Astrocyte of the hippocampus (primary cell): ENCODE measurements at regions not wholly inside any gene's neighbourhood (a gene's known extent, or its start where the extent isn't known, plus 50 kb on each side); places are given as distances from the start of the nearest gene placed in this dataset.
A peak's percentile ranks its signal among the peaks of the same experiment; 100 is the strongest.
"Not testable (repeated sequence)": the region's sequence is repeated elsewhere in the genome, so short reads cannot be mapped to it uniquely, and the experiment has no call there.

Source experiments
- DNase-seq: peaks from one replicate; pipeline ENCODE4 v3.0.0; 2011; ENCODE audit warnings: low read depth, low spot score

DNA sequence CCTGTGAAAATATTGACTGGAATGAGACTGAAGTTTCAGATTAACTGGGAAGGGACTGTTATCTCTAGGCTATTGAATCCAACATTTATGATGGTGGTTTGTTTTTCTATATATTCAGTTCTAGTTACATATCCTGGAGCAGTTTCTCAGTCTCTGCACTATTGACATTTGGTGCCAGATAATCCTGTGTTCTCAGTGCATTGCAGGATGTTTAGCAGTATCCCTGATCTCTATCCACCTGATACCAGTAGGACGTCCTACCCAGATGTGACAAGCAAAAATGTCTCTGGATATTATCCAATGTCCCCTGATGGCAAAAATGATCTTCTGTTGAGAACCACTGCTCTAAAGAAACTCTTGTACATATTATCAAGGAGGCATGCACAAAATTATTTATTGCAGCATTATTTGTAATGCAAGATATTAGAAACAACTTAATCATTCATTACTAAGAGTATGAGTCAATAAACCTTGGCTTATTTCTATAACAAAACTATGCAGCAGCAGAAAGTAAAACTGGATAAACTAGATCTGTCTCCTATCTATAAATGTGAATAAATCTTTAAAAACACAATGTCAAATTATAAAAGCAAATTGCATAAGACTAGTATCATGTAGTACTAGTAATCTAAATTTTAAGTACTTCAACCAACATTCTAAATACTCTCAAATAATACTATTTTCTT lies 369.3 kb upstream of the RND3 start:
- no peak for DNase-seq

DNA sequence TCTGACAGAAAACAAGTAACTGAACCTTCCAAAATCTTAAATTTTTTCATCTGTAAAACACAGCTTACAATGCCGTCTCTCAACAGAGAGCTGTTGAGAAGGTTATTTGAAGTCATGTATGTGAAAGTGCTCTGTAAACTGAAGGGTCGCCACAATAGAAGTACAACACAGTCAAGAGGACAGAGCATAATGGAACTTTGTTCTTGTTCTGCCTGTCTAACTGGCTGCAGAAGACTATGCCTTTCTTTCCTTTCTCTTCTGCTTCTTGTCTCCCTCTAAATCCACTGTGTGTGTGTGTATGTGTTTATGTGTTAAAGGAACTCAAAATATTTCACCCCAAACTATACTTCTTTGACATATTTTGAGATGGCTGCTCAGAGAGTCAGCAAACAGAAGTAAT lies 365.8 kb upstream of the RND3 start:
- no peak for DNase-seq

DNA sequence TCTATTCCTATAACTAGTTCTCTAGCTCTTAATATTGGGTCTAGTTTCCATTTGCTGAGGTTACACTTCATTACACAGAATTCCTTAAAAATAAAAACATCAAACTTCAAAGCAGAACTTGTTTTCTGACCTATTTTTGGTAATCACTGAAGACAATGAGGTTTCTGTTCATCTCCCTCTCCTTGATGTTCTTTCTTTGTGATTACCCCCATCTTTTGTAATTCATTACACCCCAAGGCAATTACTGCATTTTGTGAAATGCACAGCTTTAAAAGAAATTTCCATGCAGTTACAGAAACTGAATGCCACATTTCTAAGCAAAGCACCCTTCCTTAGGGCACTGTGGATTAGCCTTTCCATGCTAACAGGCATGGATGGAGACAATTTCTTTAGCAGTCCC lies 363.2 kb upstream of the RND3 start:
- no peak for DNase-seq

DNA sequence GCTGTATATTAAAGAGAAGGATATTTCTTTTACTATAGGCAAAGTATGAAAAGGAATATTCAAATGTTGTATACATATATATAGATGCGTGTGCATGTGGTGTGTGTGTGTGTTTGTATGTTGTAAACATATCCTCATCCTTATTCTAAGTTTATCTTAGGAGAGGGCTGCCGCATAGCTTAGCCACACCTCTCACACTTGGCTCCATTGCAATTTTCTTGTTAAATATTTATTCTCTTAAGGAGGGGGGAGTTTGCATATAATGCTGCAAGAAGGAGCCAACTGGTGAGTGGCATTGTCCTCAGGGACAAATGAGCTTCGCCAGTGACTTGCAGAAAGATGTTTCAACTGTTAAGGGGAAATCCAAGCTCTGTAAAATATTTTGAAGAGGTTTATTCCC lies 360.1 kb upstream of the RND3 start:
- DNase-seq = no peak

DNA sequence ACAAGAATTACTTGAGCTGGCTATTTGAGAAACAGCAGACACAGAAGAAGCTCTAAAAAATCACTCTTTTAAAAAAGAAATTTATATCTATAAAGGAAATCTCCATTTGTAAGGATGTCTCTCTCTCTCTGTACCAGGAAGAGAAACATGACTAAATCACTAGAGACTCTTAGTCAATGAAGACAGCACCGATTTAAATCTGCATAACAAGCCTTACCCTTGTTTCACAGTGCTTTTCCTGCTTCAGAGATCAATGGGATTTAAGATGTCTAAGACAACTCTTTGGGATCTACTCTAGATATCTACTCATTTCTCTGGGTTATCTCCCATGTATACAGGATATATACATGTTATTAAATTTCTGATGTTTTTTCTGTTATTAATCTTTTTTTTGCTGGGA lies 359.2 kb upstream of the RND3 start:
- DNase-seq = no peak

DNA sequence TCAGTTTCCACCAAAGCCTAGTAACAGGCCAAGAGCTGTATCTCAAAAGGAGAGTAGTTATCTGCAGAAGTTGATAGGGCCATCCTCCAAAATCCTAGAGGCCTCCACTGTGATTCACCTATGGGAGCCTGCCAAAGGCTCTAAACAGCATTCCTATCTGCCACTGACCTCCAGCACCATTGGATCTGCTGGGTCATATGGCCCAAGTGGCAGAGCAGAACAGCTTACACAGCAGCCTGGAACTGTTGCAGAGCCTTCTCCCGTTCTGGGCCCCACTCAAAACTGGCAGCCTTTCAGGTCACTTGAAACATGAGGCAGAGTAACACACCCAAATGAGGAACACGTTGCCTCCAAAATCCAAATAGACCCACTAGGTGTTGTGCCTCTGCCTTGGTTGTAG lies 345.2 kb upstream of the RND3 start:
- DNase-seq = no peak

DNA sequence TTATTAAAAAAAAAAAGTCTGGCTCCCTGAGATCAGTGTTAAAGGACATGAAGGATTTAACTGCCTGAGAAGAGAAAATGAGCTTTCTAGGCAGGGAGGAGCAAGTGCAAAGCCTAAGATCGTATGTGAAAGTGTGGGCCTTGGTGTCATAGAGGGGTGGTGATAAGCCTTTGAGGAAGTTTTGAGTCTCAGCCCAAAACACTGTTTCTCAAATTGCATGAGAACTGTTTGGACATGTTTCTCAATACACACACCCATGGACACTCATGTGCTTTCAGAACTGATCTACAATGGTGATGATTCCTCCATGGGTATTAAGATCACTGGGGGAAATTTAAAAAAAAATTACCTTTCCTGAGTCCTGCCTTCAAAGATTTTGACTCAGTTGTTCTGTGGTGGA lies 336.7 kb upstream of the RND3 start:
- no peak for DNase-seq

DNA sequence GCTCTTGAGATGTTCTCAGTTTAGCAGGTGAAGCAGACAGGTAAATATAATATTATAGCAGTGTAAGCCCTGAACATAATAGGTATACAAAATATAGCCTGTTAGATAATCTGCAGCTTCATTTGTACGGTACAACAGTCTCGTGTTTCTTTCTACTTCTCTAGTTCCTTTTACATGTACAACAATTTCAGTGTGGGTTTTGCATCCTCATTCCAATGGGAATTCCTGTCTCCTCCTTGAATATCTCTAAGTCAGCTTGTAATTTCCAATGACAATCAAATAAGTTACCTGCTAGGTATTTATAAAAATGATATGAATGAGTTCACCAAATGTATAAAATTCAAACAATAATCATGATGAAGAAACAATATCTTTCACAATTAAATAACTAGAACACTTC lies 330.0 kb upstream of the RND3 start:
- DNase-seq = no peak

DNA sequence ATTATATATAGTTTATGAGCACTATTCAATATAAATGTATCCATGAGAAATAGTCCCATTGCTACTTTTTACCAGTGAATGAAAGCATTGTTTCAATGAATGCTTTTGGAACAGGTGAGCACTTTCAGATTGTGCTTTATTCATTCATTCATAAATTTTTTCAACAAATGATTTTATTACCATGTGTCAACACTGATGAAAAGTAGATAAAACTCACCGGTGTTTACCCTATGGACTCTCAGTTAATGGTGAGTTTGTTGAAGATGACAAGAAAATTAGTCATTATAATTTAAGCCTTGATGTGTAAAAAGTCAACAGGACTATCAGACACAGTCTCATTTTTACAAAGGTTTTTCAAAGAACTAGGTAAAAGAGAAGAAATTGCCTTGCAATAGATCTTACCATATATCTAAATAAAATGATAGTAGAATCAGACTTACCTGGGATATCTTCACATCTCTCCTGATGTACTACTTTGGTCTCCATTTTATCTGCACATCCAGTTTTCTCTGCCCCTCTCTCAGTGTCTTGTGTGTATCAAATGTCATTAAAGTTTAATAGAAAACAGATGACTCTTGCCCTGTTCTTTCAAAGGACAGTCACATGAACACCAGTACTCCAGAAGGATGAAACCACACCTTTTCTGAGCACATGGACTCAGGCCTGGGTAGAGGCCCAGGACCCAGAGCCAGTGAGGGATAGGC lies 325.3 kb upstream of the RND3 start:
- DNase-seq = no peak

DNA sequence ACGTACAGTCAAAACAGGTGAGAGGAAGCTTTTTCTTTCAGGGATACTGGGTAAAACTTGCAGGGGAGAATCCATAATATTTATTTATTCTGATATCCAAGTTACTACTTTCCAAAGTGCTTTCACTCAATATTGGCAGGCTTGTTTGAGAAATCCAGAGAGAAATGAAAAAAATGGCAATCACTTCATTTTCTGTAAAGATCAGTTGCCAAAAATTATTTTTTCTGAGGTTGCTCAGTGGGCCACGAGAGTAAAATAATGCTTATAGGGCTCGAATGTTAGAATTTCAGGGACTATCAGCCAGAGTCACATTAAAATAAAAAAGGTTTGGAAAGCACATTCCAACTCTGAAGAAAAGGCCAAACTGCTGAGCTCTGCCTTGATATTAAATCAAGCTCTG lies 324.6 kb upstream of the RND3 start:
- DNase-seq = no peak

DNA sequence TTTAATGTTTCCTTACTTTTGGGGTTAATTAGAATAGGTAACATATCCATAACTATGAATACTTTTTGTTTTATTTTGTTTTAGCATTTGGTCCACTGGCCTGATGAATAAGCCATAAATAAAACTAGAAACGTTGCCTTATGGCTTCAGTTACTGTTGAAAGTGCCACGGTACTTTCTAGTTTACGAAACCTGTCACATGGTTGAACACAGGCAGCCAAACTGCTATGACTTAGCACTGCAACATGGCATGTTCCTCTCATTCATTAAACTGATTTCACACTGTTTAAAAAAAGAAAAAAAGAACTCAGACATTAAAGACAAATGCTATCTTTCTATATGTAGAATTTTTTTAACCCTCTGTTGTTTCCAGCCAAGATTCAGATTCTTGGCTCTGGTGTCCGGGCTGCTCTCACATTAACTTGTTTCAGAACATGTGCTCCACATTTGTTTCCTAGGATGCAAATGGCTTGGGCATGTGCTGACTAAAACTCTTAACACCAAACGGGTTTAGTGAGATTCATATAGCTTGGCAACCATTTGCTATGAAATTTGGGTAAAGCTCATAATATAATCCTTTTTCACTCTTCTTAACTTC lies 323.9 kb upstream of the RND3 start:
- DNase-seq = no peak

DNA sequence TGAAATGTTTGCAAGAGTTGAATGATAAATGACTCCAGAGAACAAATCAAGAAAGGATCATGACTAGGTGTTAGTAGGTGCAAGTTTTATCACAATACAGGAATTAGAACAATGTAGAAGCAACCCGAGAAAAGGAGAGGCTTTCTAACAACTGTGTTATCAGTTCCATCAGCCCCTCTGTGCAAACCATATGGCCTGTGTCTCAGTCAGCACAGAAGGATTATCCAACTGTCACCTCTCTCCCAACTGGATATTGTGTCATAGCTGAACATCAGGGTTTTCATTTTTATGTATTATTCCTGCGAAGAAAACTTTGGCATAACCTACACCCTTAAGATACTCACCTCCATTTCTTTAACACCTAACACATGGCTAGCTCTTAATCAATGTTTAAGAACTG lies 321.6 kb upstream of the RND3 start:
- DNase-seq = no peak

DNA sequence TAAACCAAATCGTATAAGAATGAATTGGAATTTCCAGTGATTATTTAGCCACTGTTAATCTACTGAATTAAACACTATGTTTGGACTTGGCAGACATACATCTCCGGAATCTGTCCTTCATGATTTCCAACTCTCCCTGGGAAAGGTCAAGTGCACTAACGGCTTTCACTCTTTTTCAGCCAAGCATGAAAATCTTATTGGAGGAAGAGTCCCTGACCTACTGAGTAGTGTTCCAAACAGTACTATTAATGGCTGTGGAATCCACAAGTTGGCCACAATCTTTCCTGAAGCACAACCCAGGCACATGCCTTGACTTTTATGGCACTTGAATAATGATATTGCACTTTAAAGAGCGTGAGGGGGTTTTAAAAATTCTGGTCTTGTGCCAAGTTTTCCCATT lies 318.9 kb upstream of the RND3 start:
- DNase-seq = peak; percentile 37

DNA sequence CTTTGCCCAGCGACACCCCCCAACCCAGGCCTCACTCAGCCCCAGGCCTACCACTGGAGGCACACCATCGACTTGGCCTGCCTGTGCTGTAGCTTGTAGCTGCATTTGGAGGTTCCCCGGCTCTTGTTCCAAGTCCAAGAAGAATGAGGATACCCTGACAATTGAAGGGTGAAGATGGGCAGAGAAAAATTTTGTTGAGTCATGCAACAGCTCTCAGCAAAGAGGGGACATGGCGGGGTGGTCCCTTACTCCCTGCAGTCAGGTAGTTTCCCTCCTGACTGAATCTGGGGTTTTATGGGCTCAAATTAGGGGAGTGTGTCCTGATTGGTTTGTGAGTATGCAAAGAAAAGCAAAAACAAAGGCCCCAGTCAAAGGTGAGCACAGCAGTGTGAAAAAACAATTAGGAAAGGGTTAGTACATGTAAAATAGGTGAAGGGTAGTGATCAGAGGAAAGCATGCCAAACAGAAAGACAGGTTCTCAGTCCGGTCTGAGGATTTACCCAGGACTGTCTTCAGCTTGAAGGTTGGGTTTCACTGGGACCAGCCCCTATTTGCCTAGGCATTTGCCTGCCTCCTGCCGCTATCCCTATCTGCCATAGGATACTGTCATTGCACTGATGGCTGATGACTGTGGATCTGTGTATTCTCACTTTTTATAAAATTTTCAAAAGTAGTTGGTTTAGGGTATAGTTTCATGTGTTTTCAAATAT lies 316.4 kb upstream of the RND3 start:
- DNase-seq = no peak

DNA sequence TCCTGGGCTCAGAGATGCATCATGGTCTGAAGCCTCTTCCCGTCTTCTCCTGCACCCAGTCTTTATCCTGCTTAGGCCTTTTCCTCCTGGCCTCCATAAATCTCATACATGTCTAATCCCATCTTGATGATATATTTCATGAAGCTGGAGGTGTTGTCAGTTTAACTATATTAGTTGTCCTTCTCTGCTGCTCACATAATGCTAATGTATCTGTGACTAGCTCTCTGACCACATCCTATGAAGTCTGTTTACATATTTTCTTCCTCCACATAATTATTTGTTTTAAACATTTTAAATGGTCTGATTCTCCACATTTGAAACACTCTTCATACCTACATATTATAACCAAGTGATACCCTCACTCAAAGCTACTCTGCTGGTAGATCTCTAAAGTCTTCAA lies 315.2 kb upstream of the RND3 start:
- DNase-seq = no peak

DNA sequence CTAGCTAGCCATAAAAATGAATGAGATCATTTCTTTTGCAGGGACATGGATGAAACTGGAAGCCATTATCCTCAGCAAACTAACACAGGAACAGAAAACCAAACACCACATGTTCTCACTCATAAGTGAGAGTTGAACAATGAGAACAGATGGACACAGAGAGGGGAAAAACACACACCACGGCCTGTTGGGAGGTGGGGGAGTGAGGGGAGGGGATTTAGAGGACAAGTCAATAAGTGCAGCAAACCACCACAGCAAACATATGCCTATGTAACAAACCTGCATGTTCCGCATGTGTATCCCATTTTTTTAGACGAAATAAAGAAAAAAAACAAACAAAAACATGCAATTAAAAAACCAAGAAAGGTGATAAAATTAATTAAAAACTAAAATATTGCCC lies 308.8 kb upstream of the RND3 start:
- DNase-seq = not testable (repeated sequence)

DNA sequence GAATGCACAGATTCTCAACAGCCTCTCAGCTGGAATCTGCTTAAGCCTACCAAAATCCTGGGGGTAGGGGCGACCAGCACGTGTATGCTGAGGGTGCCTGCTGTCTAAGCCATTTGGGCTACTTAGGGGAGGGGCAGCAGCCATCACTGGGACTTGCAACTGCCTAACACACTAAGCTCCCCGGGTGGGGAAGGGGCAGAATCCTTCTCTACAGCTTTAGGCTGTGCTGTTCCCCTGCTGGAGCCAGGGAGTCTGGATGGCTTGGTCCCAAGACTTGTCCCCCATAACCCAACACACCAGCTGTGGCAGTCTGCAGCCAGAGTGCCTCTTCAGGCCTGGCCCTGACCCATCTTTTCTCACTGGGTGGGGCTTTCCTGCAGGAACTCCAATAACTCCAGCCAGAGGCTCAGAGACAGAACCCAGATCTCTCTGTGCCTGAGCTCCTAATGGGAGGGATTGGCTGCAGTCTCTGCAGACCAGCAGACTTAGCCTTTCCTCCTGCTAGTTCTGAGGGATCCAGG lies 305.4 kb upstream of the RND3 start:
- no peak for DNase-seq

DNA sequence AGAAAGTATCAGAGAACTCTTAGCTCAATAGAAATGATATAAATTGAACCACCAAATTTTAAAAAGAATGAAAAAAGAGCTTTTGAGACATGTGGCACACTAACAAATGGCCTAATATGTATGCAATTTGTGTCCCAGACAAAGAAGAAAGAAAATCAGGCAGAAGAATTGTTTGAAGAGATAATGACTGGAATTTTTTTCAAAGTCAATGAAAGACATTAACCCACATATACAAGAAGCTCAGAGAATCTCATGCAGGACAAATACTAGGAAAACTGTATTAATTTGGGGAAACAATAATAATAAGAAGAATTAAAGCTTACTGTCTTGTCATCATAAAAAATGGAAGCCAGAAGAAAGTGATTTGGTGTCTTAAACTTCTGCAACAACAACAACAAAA lies 304.1 kb upstream of the RND3 start:
- no peak for DNase-seq

DNA sequence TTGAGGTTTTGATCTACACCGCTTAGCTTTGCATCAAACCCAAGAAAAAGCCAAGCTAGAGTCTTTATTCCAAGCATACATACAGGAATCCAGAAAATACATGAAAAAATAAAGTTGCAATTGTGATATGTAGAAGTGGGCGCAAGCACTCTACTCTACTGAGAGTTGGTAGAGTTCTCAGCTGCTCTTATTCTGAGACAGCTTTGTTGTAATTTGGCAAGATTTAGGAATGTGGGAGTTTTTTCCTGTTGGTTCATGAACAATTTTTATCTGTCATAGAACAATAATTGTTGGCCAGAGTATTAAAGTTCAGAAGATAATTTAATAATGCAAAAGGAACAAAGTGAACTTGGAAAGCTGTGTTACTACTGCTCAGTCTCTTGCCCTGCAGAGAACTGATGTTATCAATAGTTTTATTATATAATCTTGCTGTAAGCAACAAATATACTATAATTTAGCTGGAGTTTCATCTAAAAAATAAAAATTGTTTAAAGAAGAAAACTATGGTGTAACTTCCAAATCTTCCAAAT lies 302.0 kb upstream of the RND3 start:
- no peak for DNase-seq

DNA sequence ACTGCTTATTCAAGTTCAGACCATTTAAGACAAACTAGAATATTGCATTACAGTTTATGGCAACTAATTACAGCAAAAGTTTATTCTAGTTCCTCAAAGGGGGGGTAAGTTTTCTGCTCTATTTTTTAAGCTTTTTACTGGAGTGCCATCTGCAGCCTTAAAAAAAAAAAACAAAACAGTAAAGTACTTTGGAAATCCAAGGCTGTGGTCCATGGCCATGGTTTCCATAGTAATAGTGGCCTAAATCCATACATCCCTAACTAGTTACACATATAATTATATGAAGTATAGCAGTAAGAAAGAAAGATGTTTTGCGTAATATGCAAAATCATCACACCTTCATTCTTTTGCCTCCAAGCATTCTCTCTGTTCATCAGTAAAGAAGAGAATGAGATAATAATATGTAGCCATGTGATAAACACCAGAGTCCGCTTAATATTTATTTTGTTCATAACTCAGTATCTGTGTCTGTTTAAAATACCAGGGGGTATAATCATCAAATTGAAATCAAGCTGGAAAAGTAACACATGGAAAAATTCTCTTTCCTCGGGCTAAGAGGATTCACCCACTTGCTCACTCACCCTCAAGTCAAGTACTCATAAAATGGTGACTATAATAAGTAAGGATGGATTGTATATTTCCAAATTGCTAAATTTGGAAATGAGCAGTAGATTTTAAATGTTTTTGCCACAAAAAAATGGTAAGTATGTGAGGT lies 301.1 kb upstream of the RND3 start:
- DNase-seq = no peak

DNA sequence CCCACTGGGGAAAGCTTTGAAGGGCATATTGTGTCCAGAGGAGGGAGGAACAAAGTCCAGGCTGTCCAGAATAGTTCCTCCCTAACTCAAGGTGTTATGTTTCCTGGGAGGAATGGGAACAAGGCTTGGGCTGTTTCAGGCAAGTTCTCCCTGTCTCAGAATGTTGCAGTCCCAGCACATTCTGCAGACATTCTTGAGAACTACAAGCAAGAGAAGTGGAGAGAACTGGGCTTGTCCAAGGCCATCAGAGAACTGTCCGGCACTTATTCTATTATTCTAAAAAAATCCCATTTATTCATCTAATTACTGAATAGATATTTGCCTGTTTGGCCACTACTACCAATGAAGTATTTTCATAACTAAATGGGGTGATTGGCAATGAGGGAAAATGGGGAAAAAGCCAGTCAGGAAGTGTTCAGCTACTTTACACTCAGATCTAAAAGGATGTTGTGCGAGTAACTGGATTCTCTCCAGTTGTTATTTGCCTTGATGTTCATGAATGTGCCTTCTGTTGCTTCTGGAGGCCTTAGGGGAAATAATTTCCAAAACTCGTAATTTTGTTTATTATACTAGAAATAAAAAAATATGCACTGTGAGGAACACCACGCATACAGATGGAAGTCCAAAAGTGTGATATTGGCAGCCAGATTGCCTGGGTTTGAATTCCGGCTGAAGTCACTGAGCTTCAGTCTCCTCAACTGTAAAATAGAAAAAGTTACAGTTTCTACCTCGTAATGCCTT lies 300.1 kb upstream of the RND3 start:
- DNase-seq = no peak
